ENCODE measurements at regions not wholly inside any gene's neighbourhood (a gene's known extent, or its start where the extent isn't known, plus 50 kb on each side); places are given as distances from the start of the nearest gene placed in this dataset.

DNA sequence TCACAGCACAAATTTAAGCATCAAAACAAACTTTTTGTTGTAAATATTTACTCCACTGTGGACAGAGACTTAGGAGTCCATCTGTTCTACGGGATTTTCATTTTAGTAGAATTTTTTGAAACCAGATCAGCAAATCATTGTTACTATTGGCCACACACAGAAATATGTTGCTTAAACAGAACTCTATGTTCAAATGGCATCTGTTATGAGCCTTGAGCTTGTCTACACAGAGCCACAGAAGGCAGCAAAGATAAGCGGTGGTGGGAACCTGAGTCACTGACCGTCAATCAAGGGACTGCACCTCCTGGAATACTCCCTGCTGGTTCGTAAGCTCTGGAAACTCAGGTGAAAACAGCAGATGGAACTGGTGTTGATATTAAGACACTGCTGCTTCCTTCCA is 156.8 kb downstream of the TMEM200C start:
- TF ChIP-seq, protein P1, sequence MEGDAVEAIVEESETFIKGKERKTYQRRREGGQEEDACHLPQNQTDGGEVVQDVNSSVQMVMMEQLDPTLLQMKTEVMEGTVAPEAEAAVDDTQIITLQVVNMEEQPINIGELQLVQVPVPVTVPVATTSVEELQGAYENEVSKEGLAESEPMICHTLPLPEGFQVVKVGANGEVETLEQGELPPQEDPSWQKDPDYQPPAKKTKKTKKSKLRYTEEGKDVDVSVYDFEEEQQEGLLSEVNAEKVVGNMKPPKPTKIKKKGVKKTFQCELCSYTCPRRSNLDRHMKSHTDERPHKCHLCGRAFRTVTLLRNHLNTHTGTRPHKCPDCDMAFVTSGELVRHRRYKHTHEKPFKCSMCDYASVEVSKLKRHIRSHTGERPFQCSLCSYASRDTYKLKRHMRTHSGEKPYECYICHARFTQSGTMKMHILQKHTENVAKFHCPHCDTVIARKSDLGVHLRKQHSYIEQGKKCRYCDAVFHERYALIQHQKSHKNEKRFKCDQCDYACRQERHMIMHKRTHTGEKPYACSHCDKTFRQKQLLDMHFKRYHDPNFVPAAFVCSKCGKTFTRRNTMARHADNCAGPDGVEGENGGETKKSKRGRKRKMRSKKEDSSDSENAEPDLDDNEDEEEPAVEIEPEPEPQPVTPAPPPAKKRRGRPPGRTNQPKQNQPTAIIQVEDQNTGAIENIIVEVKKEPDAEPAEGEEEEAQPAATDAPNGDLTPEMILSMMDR (conservative IDR thresholded peaks at IDR 0.05) = no peak
- no peak for TF ChIP-seq EZH2 (IDR thresholded peaks at IDR 0.05; ENCODE audit: low read depth)
